ENCODE measurements at regions not wholly inside any gene's neighbourhood (a gene's known extent, or its start where the extent isn't known, plus 50 kb on each side); places are given as distances from the start of the nearest gene placed in this dataset.

GRCh38 chr10:109475711-109476421 is 447.4 kb downstream of the XPNPEP1 start:
- DNase-seq = no peak

GRCh38 chr10:109474812-109475211 is 448.5 kb downstream of the XPNPEP1 start:
- no peak for DNase-seq

- DNase-seq = no peak
Measured at GRCh38 chr10:109474261-109474660, 449.1 kb downstream of the XPNPEP1 start.

- no peak for DNase-seq
Measured at GRCh38 chr10:109467551-109467950, 455.8 kb downstream of the XPNPEP1 start.

GRCh38 chr10:109464949-109465348 is 458.4 kb downstream of the XPNPEP1 start:
- no peak for DNase-seq

GRCh38 chr10:109457302-109457638 is 466.0 kb downstream of the XPNPEP1 start:
- no peak for DNase-seq

GRCh38 chr10:109456566-109457301 is 466.6 kb downstream of the XPNPEP1 start:
- DNase-seq = no peak

- no peak for DNase-seq
Measured at GRCh38 chr10:109454691-109455090, 468.6 kb downstream of the XPNPEP1 start.

GRCh38 chr10:109451879-109452278 is 471.4 kb downstream of the XPNPEP1 start:
- no peak for DNase-seq

- DNase-seq = no peak
Measured at GRCh38 chr10:109450702-109451101, 472.6 kb downstream of the XPNPEP1 start.

GRCh38 chr10:109433434-109433833 is 489.9 kb downstream of the XPNPEP1 start:
- no peak for DNase-seq

- DNase-seq = no peak
Measured at GRCh38 chr10:109432281-109432680, 491.0 kb downstream of the XPNPEP1 start.

GRCh38 chr10:109430799-109431198 is 492.5 kb downstream of the XPNPEP1 start:
- DNase-seq = no peak

GRCh38 chr10:109430043-109430760 is 493.1 kb downstream of the XPNPEP1 start:
- DNase-seq = peak; percentile 22

- no peak for DNase-seq
Measured at GRCh38 chr10:109428775-109429491, 494.4 kb downstream of the XPNPEP1 start.

GRCh38 chr10:109427411-109427810 is 495.9 kb downstream of the XPNPEP1 start:
- DNase-seq = no peak

- DNase-seq = no peak
Measured at GRCh38 chr10:109426987-109427386, 496.3 kb downstream of the XPNPEP1 start.

GRCh38 chr10:109418795-109419194 is 504.5 kb downstream of the XPNPEP1 start:
- DNase-seq = no peak

GRCh38 chr10:109417803-109418202 is 505.5 kb downstream of the XPNPEP1 start:
- no peak for DNase-seq

- DNase-seq = no peak
Measured at GRCh38 chr10:109412353-109412752, 511.0 kb downstream of the XPNPEP1 start.

- no peak for DNase-seq
Measured at GRCh38 chr10:109411917-109412316, 511.4 kb downstream of the XPNPEP1 start.

GRCh38 chr10:109405338-109405737 is 518.0 kb downstream of the XPNPEP1 start:
- no peak for DNase-seq

- DNase-seq = no peak
Measured at GRCh38 chr10:109403551-109403950, 519.8 kb downstream of the XPNPEP1 start.
